GM19351 (cell line): ENCODE measurements at regions not wholly inside any gene's neighbourhood (a gene's known extent, or its start where the extent isn't known, plus 50 kb on each side); places are given as distances from the start of the nearest gene placed in this dataset.
"Not testable (repeated sequence)": the region's sequence is repeated elsewhere in the genome, so short reads cannot be mapped to it uniquely, and the experiment has no call there.

ENCODE experiments used
- ATAC-seq: cut with Tn5 transposase; IDR thresholded peaks from one replicate; pipeline ENCODE4 v1.9.1; 2021; ENCODE audit warnings: mild to moderate bottlenecking, moderate library complexity; ENCODE audit not compliant: unreplicated experiment

DNA sequence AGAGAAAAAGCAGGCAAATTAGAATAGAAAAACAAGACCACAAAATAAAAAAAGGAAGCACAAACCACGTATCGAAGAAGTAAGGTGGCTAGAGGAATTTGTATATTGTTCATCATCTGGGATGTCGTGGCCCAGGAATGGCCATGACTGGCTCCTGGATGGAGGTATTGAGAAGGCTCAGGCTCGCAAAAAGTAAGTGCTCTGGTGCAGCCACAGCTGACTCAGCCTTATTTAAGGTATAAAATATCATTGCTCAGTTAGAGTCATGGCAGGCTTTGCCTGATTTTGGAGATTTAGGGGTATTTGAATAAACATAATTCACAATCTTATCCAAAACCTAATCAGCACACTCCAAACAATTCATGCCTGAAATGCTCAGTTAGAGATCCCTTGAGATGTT is 78.4 kb upstream of the FANCL start:
- ATAC-seq: no peak

GRCh38 chr2:58318949-58319348 is 77.8 kb upstream of the FANCL start:
- not testable (repeated sequence) for ATAC-seq

GRCh38 chr2:58313926-58314325 is 72.8 kb upstream of the FANCL start:
- ATAC-seq: no peak

DNA sequence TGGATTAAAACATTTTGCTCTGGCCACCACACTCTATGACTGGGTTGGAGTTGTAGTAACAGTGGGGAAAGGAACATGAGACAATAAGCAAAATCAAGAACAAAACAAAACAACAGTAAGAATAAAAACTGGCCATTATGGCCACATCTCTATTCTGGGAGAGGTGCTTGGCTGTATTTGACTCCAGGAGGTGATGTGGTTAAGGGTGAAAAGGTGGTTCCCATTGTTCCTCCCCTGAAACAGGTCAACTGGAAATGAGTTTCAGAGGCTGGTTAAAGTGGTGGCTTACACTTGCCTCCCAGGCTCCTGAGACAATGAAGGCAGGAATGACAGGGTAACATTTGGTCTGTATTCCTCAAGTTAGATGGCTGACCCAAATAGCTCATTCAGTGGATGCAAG is 67.3 kb upstream of the FANCL start:
- no peak for ATAC-seq

- ATAC-seq: no peak
Measured at GRCh38 chr2:58304843-58305242, 63.7 kb upstream of the FANCL start.

DNA sequence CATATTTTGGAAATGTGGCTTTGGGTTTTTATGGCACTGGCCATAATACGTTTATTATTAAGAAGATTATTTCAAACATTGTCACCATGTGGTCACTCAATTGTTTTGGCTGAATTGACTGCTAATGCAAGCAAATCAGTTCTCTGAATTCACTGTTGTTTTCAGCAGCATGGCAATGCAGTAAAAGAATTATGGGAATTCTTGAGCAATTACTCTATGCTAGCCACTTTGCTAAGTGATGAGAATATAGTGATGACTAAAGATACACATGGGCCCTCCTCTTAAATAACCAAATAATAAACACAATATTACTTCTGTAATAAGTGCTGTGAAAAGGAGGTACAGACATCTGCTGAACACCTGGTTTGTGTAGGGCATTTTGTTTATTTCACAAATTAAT is 58.0 kb upstream of the FANCL start:
- no peak for ATAC-seq

DNA sequence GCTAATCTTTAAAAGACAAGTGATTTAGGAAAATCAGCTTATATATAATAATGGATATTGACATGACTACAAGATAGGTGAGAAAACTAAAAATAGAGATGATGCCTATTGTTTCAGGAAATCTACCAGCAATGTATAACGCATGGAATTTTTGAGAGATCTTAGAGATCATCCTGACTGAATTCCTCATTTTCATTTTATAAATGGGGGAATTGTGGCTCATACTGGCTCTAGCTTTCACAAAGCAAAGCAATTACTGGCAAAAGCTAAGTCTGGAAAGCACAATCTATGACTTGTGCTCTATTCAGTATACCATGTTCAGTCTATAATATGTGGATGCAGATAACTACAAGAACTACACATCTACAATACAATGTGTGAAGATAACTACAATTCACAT is 51.9 kb upstream of the FANCL start:
- ATAC-seq: no peak

- no peak for ATAC-seq
Measured at GRCh38 chr2:58291726-58292438, 50.8 kb upstream of the FANCL start.
